K562 (cell line): ENCODE measurements at regions not wholly inside any gene's neighbourhood (a gene's known extent, or its start where the extent isn't known, plus 50 kb on each side); places are given as distances from the start of the nearest gene placed in this dataset.

Source experiments
- ATAC-seq: fragments of 200-7000 bp; cut with Tn5 transposase; 3 replicates; pipeline ENCODE4 v1.9.1; 2020; ENCODE audit warnings: moderate library complexity
- BruUV-seq: library from RNA; stranded (reverse); fragments of 400-500 nt; replicated peaks from 2 replicates; lab custom pipeline; 2021; lab: Mats Ljungman, UMichigan
- CTCF ChIA-PET: fragments of 300-600 bp; formaldehyde crosslinking; extraction: SDS; loops from one replicate; lab custom pipeline; 2021; ENCODE audit warnings: low intra/inter-chr PET ratio; lab: Yijun Ruan, JAX
- POLR2A ChIA-PET: fragments of 300-600, 350-650 bp; sonication (Branson Sonifier 250); formaldehyde crosslinking; extraction: SDS; loops from one replicate; lab custom pipeline; 2021; ENCODE audit warnings: antibody characterized with exemption, inconsistent platforms; lab: Yijun Ruan, JAX
- DNase-seq, 4 experiments: peaks; one replicate each; pipeline versions ENCODE4 v3.0.0 to v3.0.0-alpha.2; 2011 to 2018; ENCODE audit warnings: low spot score in 3 of 4, mixed read lengths in 3 of 4; ENCODE audit errors: extremely low read depth in 1 of 4
- FAIRE-seq: peaks from 2 replicates; lab custom pipeline; 2011; peaks lifted over from hg19 to GRCh38; lab: Jason Lieb, UNC
- H2AFZ ChIP-seq: 2 replicates; pipeline ENCODE4 v1.6.0; 2011; ENCODE audit warnings: low read depth, low read length, control low read depth, inconsistent platforms
- H3K27ac ChIP-seq: fragments of 200-600 bp; 3 replicates; pipeline ENCODE4 v1.8.0; 2011; ENCODE audit warnings: low read depth, mild to moderate bottlenecking, control low read depth, inconsistent platforms, low read length, moderate library complexity, mixed read lengths; ENCODE audit errors: extremely low read depth
- H3K27me3 ChIP-seq, 2 experiments: fragments of 300-600 bp in 1 of 2; 2 replicates in 1 of 2; 3 replicates in 1 of 2; pipeline versions ENCODE4 v1.6.0 to v1.8.0; 2011; ENCODE audit warnings: inconsistent platforms in 2 of 2, low read length in 2 of 2, mild to moderate bottlenecking in 1 of 2, mixed read lengths in 1 of 2, moderate library complexity in 1 of 2; ENCODE audit not compliant: control insufficient read depth in 2 of 2, insufficient read depth in 2 of 2
- H3K36me3 ChIP-seq: fragments of 300-600 bp; 3 replicates; pipeline ENCODE4 v1.8.0; 2011; ENCODE audit warnings: mild to moderate bottlenecking, low read length, inconsistent platforms; ENCODE audit not compliant: control insufficient read depth, insufficient read depth
- H3K4me1 ChIP-seq, 2 experiments: fragments of 200-600 bp in 1 of 2; replicated peaks in 1 of 2; 2 replicates in 1 of 2; 3 replicates in 1 of 2; pipeline versions ENCODE4 v1.5.1 to v1.8.0; 2011; ENCODE audit warnings: inconsistent platforms in 2 of 2, low read length in 2 of 2, mild to moderate bottlenecking in 1 of 2, mixed read lengths in 1 of 2, moderate library complexity in 1 of 2; ENCODE audit not compliant: control insufficient read depth in 2 of 2, insufficient read depth in 2 of 2
- H3K4me2 ChIP-seq: 2 replicates; pipeline ENCODE4 v1.6.1; 2011; ENCODE audit warnings: low read length, control low read depth, inconsistent platforms, mixed read lengths; ENCODE audit not compliant: insufficient read depth
- H3K4me3 ChIP-seq: fragments of 200-600 bp; sonication (generic), shearing (Covaris generic); 2 replicates; pipeline ENCODE4 v1.5.1; 2016; ENCODE audit warnings: control low read depth, inconsistent platforms
- H3K79me2 ChIP-seq: fragments of 200-600 bp; 3 replicates; pipeline ENCODE4 v1.8.0; 2011; ENCODE audit warnings: low read length, inconsistent platforms; ENCODE audit not compliant: control insufficient read depth, insufficient read depth
- H3K9ac ChIP-seq, 2 experiments: 2 replicates each; pipeline versions ENCODE4 v1.6.0 to v1.6.1; 2011; ENCODE audit warnings: low read depth in 2 of 2, low read length in 2 of 2, control low read depth in 1 of 2, inconsistent platforms in 1 of 2, mild to moderate bottlenecking in 1 of 2, mixed read lengths in 1 of 2; ENCODE audit not compliant: insufficient read depth in 1 of 2
- H3K9me1 ChIP-seq: one replicate; pipeline ENCODE4 v1.6.0; 2011; ENCODE audit warnings: inconsistent platforms, mild to moderate bottlenecking, low read length, moderate library complexity; ENCODE audit not compliant: control insufficient read depth, insufficient read depth
- H3K9me3 ChIP-seq: replicated peaks from 2 replicates; pipeline ENCODE4 v1.5.1; 2011; ENCODE audit warnings: low read depth, low read length, inconsistent platforms; ENCODE audit not compliant: control insufficient read depth, insufficient read depth
- H4K20me1 ChIP-seq: replicated peaks from 2 replicates; pipeline ENCODE4 v1.6.1; 2011; ENCODE audit warnings: low read length, inconsistent platforms, mixed read lengths; ENCODE audit not compliant: control insufficient read depth, insufficient read depth
- ARID1B ChIP-seq: fragments of 450-650 bp; IDR thresholded peaks from 2 replicates; pipeline ENCODE4 v1.6.1; 2016; ENCODE audit warnings: antibody characterized with exemption, mild to moderate bottlenecking, inconsistent platforms
- ATF3 ChIP-seq, 2 experiments: fragments of 450-650 bp in 1 of 2; sonication (generic) in 1 of 2; formaldehyde crosslinking in 1 of 2; IDR thresholded peaks in 1 of 2; conservative IDR thresholded peaks in 1 of 2; 2 replicates each; pipeline versions ENCODE4 v1.6.1 to v1.8.1; 2016 to 2023; ENCODE audit warnings: mild to moderate bottlenecking in 2 of 2, moderate library complexity in 2 of 2, inconsistent platforms in 1 of 2, missing genetic modification reagents in 1 of 2
- JUN ChIP-seq, 2 experiments: sonication (generic) in 1 of 2; formaldehyde crosslinking in 1 of 2; IDR thresholded peaks; 2 replicates each; pipeline versions ENCODE4 v1.6.1 to v1.8.0; 2012 to 2022; ENCODE audit warnings: borderline replicate concordance in 2 of 2, mild to moderate bottlenecking in 2 of 2, improper control_type of control experiment in 1 of 2, low read depth in 1 of 2, low read length in 1 of 2, missing genetic modification reagents in 1 of 2
- RUNX1 ChIP-seq: sonication (generic); IDR thresholded peaks from 2 replicates; pipeline ENCODE4 v1.6.1; 2016; ENCODE audit warnings: antibody characterized with exemption, low read depth
- TAL1 ChIP-seq: fragments of 450-650 bp; IDR thresholded peaks from 2 replicates; pipeline ENCODE4 v1.6.1; 2016; ENCODE audit warnings: mild to moderate bottlenecking
- WGBS: fragments of 100-300 bp; shearing (Covaris generic); methylation state at CpG from one replicate; pipeline ENCODE4 v1.1.6; 2016; ENCODE audit warnings: low coverage, mixed read lengths; ENCODE audit not compliant: insufficient coverage; ENCODE audit errors: missing lambda C conversion rate; 5-methylcytosine and 5-hydroxymethylcytosine counted together
- in situ Hi-C: fragments of 300-500 bp; cut with MboI; formaldehyde crosslinking; loops from 4 replicates; pipeline ENCODE4 v1.15.0; 2018; ENCODE audit warnings: inconsistent platforms, mixed read lengths
- intact Hi-C: fragments of 100-400 bp; cut with micrococcal nuclease; formaldehyde crosslinking; loops from 2 replicates; pipeline ENCODE4 v1.14.2; 2022

- Histone ChIP-seq H2AFZ (no peak overlapping the region), H3K27me3 (no peaks in the 10 kb centered on the region), H3K36me3 (no peaks in the 10 kb centered on the region), H3K4me3 (no peak overlapping the region), H3K4me2 (no peak overlapping the region), H3K9ac (no peak overlapping the region), H3K27ac (no peak overlapping the region), H3K79me2 (no peaks in the 10 kb centered on the region), H3K9me3 (no peaks in the 10 kb centered on the region), H3K9me1 (no peaks in the 10 kb centered on the region), H4K20me1 (no peaks in the 10 kb centered on the region), H3K4me1 (no peaks in the 10 kb centered on the region)
- in situ Hi-C loops: no loop called here
- 15% methylated on average over 2 of the region's 2 CpGs for WGBS
- TF ChIP-seq ARID1B: 0 out of 2 replicates have a peak, but pooled peaks have one; percentile 11
- no peak for TF ChIP-seq TAL1
- peak; percentile 37; the same call in 1 of the 2 replicates for TF ChIP-seq ATF3 (IDR thresholded peaks at IDR 0.05)
- TF ChIP-seq ATF3 (CRISPR knock-in tag; conservative IDR thresholded peaks at IDR 0.05): no peak
- TF ChIP-seq RUNX1: no peak
- TF ChIP-seq JUN (IDR thresholded peaks at IDR 0.05; ENCODE audit: borderline replicate concordance, low read depth, low read length): 0 out of 2 replicates have a peak, but pooled peaks have one; percentile 22
- TF ChIP-seq JUN (CRISPR knock-in tag; IDR thresholded peaks at IDR 0.05; ENCODE audit: borderline replicate concordance): no peak
- no TSS peak for BruUV-seq
- no peak for FAIRE-seq
- DNase-seq: no peak
- intact Hi-C loops: no loop called here
- CTCF ChIA-PET: no interaction called here
- no peak for ATAC-seq
- POLR2A ChIA-PET: no interaction called here
Observed at GRCh38 chr3:178131801-178132200, 404.4 kb upstream of the KCNMB2 start.
